GM18499 (cell line): ENCODE measurements at regions not wholly inside any gene's neighbourhood (a gene's known extent, or its start where the extent isn't known, plus 50 kb on each side); places are given as distances from the start of the nearest gene placed in this dataset.
"Not testable (repeated sequence)": the region's sequence is repeated elsewhere in the genome, so short reads cannot be mapped to it uniquely, and the experiment has no call there.

Experiments used
- ATAC-seq: cut with Tn5 transposase; IDR thresholded peaks from one replicate; pipeline ENCODE4 v1.9.1; 2021; ENCODE audit warnings: moderate number of reproducible peaks; ENCODE audit not compliant: insufficient read depth, unreplicated experiment

DNA sequence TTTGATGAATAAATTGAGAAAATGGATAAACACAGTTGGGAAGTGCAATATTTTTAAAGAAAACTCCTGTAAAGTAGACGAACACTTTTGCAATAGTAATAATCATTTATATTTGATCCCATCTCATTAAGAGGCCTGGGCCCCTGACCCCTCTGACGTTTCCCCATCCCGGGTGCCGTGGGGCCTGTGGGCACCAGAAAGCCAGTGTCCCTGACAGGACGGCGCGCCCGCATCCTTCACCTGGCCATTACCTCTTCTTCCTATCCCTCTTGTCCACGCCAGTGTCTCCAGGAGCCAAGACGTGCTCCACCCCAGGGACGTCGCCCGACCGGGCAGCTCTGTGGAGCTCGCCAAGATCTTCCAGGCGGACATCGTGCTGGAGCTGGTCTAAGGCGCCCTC, 147.4 kb downstream of the USP22 start:
- not testable (repeated sequence) for ATAC-seq

DNA sequence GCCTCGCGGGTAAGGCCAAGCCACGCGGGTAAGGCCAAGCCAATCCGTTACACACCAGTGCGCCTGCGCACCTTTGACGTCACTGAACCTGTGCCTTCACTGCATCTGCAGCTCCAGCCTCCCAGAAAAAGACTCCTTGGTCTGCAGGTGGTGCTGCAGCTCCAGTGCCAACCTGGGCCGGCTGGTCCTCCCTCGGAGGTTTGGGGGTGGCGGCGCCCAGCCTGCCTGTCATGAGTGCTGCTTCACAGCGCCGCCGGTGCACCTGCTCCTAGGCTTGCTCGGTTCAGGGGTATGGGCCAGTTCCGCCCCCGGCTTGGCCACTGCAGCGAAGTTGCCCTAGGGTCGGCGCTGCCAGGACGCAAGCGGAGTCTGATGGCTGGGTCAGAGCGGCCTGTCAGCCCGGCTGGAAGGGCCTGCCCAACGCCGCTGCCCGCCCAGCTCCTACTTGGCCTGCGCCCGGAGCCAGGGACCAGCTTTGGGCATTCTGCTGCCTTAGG, 146.6 kb downstream of the USP22 start:
- ATAC-seq: no peak

DNA sequence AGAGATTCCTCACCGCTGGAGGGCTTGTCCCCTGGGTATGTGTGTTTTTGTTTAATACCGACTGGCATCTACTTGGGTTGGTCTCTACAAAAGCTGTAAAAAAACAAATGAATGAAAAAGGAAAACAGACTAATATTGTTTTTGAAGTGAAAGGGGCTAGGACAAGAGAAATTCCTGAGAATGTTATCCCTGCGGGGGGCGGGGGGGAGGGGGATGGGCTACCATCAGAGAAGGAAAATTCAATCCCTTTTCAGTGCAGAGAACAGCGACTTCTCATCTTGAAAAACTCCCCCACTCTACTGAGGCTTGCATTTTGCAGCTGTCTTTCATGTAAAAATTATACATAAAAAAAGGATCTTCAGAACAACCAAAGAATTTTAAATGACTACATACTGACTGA, 144.1 kb downstream of the USP22 start:
- not testable (repeated sequence) for ATAC-seq

GRCh38 chr17:20902496-20902895, 140.3 kb downstream of the USP22 start:
- not testable (repeated sequence) for ATAC-seq

- ATAC-seq: not testable (repeated sequence)
Observed at GRCh38 chr17:20903549-20903948, 139.3 kb downstream of the USP22 start.

GRCh38 chr17:20908313-20909267, 134.2 kb downstream of the USP22 start:
- no peak for ATAC-seq

GRCh38 chr17:20914658-20915057, 128.2 kb downstream of the USP22 start:
- no peak for ATAC-seq

- no peak for ATAC-seq
Observed at GRCh38 chr17:20916383-20916782, 126.4 kb downstream of the USP22 start.

DNA sequence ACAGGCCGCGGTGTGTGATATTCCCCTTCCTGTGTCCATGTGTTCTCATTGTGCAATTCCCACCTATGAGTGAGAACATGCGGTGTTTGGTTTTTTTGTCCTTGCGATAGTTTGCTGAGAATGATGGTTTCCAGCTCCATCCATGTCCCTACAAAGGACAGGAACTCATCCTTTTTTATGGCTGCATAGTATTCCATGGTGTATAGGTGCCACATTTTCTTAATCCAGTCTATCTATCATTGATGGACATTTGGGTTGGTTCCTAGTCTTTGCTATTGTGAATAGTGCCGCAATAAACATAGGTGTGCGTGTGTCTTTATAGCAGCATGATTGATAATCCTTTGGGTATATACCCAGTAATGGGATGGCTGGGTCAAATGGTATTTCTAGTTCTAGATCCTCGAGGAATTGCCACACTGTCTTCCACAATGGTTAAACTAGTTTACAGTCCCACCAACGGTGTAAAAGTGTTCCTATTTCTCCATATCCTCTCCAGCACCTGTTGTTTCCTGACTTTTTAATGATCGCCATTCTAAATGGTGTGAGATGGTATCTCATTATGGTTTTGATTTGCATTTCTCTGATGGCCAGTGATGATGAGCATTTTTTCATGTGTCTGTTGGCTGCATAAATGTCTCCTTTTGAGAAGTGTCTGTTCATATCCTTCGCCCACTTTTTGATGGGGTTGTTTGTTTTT, 125.1 kb downstream of the USP22 start:
- not testable (repeated sequence) for ATAC-seq

GRCh38 chr17:20920095-20920814, 122.6 kb downstream of the USP22 start:
- ATAC-seq: no peak

GRCh38 chr17:20920815-20921199, 122.0 kb downstream of the USP22 start:
- ATAC-seq: no peak

GRCh38 chr17:20922128-20922670, 120.6 kb downstream of the USP22 start:
- no peak for ATAC-seq

GRCh38 chr17:20924306-20924705, 118.5 kb downstream of the USP22 start:
- no peak for ATAC-seq

DNA sequence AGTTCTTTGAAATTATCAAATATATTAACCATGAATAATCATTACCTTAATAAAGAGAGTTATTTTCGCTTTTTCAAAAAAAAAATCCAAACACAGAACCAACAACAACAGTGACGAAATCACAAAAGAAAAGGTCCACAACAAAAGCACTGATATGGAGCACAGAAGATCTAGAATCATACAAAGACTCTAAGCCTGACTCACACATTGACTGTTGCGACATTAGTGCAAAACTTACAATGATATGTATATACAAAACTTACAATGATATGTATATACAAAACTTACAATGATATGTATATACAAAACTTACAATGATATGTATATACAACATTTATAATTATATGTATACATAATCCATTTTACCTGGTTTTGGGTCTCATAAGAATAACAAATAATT, 117.7 kb downstream of the USP22 start:
- ATAC-seq: no peak

DNA sequence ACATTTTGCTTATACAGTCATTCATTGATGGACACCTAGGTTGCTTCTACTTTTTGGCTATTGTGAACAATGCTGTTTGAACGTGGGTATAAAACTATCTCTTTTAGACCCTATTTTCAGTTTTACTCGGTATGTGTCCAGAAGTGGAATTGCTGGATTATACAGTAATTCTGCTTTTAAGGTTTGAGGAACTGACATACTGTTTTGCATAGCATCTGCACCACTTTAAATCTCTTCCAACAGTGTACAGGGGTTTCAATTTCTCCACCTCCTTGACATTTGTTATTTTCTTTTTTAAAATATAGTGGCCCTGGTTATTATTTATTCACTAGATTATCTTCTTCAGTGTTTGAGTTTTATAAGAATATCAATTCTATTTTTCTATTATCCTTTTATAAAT, 116.9 kb downstream of the USP22 start:
- no peak for ATAC-seq

- no peak for ATAC-seq
Observed at GRCh38 chr17:20926532-20926931, 116.3 kb downstream of the USP22 start.

- ATAC-seq: no peak
Observed at GRCh38 chr17:20927308-20927977, 115.4 kb downstream of the USP22 start.

GRCh38 chr17:20929334-20929733, 113.5 kb downstream of the USP22 start:
- ATAC-seq: no peak

- no peak for ATAC-seq
Observed at GRCh38 chr17:20930081-20930760, 112.6 kb downstream of the USP22 start.
